Eye (tissue), 1 donor: ENCODE measurements at regions not wholly inside any gene's neighbourhood (a gene's known extent, or its start where the extent isn't known, plus 50 kb on each side); places are given as distances from the start of the nearest gene placed in this dataset.
A peak's percentile ranks its signal among the peaks of the same experiment; 100 is the strongest.

Source experiments
- DNase-seq: peaks from one replicate; pipeline ENCODE4 v3.0.0-alpha.2; 2015

- no peak for DNase-seq
These were observed 891.5 kb downstream of the TBC1D22A start for GRCh38 chr22:47653921-47654320.

DNA sequence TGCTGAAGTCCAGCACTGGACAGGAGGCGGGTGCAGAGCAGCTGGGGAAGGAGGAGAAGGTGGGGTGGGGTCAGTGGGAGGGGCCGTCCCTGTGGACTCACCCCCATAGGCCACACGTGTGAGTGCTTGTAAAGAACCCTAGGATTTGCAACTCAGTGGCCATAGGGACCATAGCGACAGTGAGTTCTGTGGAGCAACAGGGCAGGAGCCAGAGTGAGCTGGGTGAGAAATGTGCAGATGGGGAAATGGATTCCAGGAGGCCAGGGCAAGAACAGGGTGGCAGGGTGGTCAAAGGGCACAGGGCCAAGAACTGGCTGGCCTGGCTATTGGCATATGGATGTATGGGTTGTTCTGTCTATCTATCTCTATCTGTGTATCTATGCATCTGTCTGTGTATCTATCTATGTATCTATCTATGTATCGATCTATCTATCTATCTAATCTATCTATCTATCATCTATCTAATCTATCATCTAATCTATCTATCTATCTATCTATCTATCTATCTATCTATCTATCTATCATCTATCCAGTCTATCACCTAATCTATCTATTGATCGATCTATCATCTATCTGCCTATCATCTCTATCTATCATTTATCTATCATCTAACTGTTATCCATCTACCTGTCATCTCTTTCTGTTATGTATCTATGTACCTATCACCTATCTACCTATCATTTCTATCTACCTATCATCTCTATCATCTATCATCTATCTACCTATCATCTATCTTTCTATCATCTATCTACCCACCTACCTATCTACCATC is 889.0 kb downstream of the TBC1D22A start:
- no peak for DNase-seq

- DNase-seq, result no peak
These were observed 885.3 kb downstream of the TBC1D22A start for GRCh38 chr22:47647720-47648119.

- DNase-seq, result no peak
These were observed 884.7 kb downstream of the TBC1D22A start for GRCh38 chr22:47647181-47647580.

- DNase-seq, result no peak
These were observed 883.5 kb downstream of the TBC1D22A start for GRCh38 chr22:47645923-47646322.

GRCh38 chr22:47645450-47645914 is 883.0 kb downstream of the TBC1D22A start:
- no peak for DNase-seq

DNA sequence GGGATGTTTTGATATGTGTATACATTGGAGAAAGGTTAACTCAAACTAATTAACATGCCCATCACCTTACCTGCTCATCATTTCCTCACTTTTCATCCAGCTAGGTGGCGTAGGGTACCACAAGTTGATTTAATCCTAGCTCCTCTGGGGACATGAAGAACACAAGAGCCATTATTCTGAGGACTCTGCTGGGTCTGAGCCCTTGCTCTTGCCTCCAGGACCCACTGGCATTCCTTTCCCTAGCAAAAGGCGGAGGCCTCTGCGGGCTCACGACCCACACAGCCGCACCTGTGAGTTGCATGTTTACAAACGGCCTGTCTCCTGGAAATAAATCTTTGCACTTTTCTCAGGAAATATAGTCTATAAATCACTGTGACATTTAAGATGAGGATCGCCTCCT is 871.9 kb downstream of the TBC1D22A start:
- no peak for DNase-seq

GRCh38 chr22:47633111-47633510 is 870.7 kb downstream of the TBC1D22A start:
- no peak for DNase-seq

DNA sequence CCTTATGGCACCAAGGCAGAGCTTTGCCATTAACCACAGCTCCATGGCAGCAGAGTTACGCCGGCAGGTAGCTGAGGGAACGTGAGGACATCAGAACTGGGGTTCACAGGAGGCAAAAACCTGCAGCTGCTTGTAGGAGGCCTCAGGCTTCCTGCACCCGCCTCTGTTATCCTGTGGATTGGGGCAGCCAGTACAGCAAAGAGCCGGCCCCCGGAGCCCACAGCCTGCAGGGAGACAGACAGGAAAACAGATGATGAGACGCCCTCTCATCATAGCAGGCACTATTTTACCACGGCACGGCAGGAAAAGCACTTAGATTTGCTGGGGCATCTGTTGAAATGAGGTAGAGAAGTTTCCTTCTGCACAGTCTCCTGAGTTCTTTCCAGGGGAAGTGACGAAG is 870.3 kb downstream of the TBC1D22A start:
- DNase-seq, result no peak

DNA sequence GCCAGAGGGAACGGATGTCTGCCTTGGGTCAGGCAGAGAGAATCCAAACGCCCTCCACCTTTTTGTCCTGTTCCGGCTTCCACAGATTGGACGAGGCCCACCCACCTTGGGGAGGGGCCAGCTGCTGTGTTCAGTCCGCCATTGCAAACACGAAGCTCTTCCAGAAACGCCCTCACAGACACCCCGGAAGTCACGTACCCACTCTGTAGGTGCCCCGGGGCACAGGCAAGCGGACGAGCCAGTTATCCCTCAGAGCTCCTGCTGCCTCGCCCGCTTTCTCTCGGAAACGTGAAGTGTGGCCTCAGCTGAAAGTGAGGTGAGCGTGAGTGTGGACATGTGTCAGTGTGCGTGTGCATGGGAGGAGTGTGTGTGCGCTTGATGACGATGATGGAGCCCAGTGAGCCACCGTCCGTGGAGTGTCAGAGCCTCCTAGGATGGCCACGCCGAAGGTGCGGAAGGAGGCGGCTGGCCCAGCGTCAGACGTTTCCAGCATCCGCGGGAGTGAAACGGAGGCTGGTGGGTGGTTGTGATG is 869.2 kb downstream of the TBC1D22A start:
- DNase-seq, result no peak

GRCh38 chr22:47630741-47631534 is 868.5 kb downstream of the TBC1D22A start:
- no peak for DNase-seq

DNA sequence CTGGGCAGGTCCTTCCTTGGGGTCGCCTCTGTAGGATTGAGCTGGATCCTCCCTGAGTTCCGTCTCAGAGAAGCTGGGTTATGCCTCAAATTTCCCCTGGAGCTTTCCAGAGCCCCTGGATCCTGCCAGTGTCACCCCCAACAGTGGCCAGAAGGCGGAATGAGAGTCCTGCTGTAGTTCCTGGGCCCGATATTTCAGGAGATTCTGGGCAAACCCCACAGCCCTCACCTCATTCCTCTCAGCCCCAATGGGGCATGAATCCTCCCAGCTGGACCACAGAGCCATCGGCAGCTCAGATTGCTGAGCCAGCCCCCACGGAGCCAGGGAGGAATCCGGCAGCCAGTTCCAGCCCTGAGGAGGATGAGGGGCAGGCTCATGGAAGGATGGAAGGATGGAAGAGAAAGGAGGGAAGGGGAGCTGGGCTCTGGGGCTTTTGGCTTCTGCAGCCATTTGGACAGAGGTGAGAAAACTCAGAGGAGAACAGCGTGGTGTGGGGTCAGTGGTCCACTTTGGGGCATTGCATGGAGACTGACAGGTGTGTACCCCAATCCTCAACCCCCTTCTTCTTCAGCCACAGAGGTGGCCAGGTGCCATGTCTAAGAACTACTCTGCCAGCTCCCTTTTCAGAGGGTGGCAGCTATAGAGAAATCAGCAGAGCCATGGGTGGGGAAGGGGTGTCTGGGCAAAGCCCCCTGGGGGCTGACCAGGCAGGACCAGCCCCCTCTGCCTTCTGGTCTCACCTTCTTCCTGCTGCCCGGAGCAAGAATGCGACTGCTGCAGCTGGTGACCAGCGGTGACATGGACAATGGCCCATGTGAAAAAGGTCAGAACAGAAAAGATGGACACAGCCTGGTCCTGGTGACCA is 867.6 kb downstream of the TBC1D22A start:
- DNase-seq, result no peak

- peak; percentile 44 for DNase-seq
These were observed 866.8 kb downstream of the TBC1D22A start for GRCh38 chr22:47629273-47629711.

- no peak for DNase-seq
These were observed 866.2 kb downstream of the TBC1D22A start for GRCh38 chr22:47628477-47629272.

DNA sequence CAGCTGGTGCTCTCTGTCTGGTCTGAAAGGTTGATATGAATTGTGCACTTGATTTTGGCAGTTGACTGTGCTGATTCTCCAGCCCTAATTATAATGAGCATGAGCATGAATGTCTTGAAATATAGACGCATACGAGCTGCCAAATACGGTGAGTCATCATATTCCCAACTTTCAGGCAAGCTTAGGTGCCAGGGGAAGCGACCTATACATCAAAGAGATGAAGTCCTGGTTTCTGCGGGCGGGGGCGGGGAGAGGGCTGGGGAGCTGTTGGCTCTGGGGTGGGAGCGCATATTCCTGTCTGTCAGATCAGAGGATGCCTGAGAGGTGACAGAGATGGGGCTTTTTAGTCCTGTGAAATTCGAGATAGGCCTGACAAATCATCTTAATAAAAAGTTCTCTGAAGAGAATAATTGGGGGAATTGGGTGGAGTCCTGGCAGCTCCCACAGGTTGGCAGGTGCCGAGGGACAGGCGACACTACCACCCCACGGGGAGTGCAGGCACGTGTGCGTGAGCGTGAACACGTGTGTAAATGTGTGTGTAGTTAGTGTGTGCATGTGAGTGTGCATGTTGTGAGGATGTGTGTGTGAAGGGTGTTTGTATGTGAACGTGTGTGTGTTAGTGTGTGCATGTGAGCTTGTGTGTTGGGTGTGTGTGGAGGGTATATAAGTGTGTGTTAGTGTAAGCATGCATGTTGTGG is 865.3 kb downstream of the TBC1D22A start:
- DNase-seq, result peak; percentile 33

GRCh38 chr22:47626428-47627390 is 864.3 kb downstream of the TBC1D22A start:
- no peak for DNase-seq

DNA sequence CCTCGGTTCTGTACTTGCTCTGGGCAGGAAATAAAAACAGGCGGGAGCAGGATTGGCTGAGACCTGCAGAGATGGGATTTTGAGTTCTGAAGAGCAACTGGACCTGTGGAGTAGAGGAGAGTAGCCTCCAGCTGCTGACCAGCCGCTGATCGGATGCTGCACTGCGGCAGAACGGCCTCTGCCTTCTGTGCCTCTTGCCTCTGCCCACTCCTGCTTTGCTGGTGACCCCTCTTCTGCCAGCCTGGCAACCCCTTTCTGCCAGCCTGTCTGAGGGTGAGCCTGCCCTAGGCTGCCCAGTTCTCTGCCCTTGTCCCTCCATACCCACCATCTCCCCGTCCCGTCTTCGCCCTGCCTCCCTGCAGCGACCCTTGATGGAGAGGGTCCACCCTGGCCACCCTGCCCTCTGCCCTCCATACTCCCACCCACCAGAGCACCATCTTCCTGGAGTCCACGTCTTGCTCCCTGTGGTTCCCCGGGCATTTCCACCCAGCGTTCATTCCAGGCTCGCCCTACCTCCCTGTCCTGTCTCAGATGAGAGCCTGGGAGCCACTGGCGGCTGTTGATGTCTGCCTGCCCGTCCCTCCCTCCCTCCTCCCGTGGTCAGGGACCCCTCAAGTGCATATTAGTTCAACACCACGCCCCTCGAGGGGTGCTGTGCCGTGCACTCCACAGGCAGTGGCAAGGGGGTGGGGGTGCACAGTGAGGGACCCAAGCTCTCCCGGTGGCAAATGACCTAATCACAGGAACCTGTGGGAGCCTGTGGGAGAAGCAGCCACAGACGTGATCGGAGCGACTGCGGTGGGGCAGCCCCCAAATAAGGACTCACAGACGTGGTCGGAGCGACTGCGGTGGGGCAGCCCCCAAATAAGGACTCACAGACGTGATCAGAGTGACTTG is 863.3 kb downstream of the TBC1D22A start:
- DNase-seq, result no peak

DNA sequence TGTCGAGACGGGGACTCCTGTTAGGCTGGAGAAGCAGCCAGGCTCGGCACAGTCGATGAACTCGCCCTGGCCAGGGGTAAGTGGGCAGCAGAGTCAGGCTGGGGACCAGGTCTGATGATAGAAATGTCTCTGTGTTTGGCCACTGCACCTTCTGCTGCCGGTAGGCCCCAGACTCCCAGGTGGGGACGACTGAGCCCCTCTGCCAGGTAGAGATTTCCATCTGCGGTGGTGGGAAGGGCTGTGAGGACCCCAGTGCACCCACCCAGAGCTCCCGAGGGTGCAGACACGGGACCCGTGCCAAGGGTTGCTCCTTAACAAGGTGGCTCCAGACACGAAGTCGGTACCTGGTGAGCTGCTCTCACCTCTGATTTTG is 862.5 kb downstream of the TBC1D22A start:
- no peak for DNase-seq
